ENCODE measurements at regions not wholly inside any gene's neighbourhood (a gene's known extent, or its start where the extent isn't known, plus 50 kb on each side); places are given as distances from the start of the nearest gene placed in this dataset.
"Not testable (repeated sequence)": the region's sequence is repeated elsewhere in the genome, so short reads cannot be mapped to it uniquely, and the experiment has no call there.

- no peak for DNase-seq (ENCODE audit: low read depth)
These were observed 97.0 kb upstream of the SMARCA2 start for GRCh38 chr9:1918108-1918507.

DNA sequence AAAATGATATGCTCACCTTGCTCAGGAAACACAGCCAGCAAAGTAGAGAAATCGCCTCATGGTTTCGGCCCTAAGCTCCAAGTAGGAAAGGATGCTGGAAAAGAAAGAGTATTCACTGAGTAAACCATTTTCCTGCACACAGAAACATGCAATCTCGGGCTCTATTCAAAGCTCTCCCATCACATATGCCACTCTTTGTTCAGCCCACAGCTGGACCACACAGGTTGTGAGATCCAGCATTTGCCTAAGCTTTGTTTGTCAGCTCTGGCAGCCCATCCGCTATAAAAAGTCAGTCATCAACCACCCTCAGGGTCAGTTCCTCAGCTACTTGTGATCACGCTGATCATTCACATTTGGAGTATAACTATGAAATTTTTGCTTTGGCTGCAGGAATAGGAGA is 96.5 kb upstream of the SMARCA2 start:
- no peak for DNase-seq (ENCODE audit: low read depth)

GRCh38 chr9:1919229-1919628 is 95.9 kb upstream of the SMARCA2 start:
- no peak for DNase-seq (ENCODE audit: low read depth)

DNA sequence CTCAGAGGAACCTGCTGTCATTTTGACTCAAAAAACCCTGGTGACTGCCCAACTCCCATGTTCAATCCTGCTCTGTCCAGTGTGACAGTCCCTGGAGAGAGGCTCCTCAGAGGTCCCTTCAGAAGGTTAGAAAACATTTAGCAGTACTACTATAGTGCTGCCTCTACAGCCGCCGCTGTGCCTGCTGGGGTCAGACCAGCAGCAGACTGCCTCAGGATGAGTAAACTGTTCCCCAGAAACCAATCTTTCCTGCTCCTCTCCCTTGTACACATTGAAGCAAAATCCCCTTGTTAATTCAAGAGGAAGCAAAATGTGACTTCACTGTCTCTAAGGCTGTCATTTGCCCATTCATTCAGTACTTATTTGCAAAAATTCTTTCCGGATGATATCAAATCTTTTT is 94.8 kb upstream of the SMARCA2 start:
- DNase-seq (ENCODE audit: low read depth) = no peak

DNA sequence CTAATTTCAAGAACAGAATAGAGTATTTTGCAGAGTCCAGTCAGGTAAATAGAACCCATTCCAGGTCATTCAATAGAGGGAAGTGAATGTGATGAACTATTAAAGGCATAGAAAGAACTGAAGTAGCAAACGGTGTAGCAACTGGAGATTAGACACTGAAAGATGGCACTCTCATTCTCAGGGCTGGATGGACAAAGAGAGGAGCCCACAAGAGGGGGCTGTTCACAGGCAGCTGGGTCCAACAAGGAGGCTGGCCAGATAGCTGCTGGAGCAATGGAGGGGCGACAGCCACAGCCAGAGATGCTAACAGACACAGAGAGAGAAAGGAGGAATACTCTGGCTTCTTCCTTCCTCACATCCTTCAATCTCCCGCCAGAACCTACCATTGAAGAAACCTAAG is 93.1 kb upstream of the SMARCA2 start:
- no peak for DNase-seq (ENCODE audit: low read depth)

GRCh38 chr9:1927546-1927945 is 87.6 kb upstream of the SMARCA2 start:
- DNase-seq (ENCODE audit: low read depth) = no peak

DNA sequence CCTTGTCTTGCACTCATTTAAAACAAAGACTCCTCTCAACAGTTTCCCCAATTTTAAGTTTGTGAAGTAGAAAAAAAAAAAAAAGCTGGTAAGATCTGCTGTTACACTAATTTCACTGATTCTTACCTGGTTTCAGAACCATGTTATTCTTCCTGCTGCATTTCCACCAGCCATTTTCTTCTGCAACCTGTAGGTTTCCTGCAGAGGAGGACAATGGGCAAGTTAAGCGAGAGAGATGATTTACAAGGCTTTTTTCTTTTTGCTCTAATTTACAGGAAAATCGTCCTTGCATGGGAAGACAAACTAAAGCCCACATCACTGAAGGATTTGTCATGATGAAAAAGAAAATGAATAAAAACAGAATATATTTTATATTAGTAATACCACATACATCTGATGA is 86.0 kb upstream of the SMARCA2 start:
- no peak for DNase-seq (ENCODE audit: low read depth)

- no peak for DNase-seq (ENCODE audit: low read depth)
These were observed 85.4 kb upstream of the SMARCA2 start for GRCh38 chr9:1929722-1930244.

- DNase-seq (ENCODE audit: low read depth) = not testable (repeated sequence)
These were observed 84.9 kb upstream of the SMARCA2 start for GRCh38 chr9:1930245-1930736.

GRCh38 chr9:1938135-1938534 is 77.0 kb upstream of the SMARCA2 start:
- no peak for DNase-seq (ENCODE audit: low read depth)

GRCh38 chr9:1938675-1939170 is 76.4 kb upstream of the SMARCA2 start:
- no peak for DNase-seq (ENCODE audit: low read depth)

DNA sequence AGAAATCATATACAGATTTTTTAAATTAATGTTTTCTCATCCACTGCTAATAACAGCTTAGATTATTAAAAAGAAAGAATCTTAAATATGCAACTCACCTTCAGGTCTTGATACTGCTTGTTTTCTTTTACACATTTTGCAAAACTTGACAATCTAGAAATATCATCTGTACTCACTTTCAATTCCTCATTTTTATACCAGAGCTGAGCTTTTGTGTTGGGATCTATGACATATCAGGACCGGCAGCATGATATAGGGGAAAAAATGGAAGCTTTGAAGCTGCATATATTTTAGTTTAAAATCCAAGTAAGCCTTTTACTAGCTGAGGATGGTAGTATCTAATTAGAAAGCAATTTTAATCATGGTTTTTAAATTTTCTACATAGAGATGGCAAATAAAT is 75.7 kb upstream of the SMARCA2 start:
- no peak for DNase-seq (ENCODE audit: low read depth)

DNA sequence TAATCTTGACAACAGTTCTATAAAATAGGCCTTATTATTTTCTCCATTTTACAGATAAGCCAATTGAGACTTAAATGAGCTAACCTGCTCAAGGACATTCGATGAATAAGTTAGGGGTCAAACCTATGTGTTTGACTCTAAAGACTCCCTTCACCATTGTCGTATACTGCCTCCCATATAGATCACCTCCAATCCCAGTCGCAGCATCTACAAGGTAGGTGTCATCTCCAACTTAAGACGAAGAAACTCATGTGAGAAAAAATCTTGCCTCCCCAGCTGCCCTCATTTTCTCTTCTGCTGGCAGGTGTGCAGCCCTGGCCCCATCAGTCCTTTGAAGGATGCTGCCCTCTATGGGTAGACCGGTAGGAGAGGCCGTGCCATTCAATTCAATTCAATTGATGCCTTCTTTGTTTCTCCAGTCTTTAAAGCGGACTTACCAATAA is 75.2 kb upstream of the SMARCA2 start:
- DNase-seq (ENCODE audit: low read depth) = no peak

DNA sequence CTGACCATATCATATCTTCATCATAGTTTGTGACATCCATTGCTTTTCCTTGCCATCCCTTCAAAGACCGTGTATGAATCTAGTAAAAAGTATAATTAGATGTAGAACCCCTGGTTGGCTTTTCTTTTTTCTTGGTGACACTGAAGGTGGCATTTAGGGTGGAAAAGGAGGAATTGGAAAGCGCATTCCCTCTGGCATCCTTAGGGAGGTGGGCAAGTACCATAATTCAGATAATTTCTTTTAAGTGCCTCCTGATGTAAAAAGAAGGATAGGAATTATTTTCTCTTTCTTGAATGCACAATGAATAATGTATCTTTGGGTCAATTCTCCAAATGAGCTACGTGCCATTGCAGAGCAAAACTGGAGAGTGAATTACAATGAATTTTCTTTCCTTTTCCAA is 73.2 kb upstream of the SMARCA2 start:
- DNase-seq (ENCODE audit: low read depth) = no peak

DNA sequence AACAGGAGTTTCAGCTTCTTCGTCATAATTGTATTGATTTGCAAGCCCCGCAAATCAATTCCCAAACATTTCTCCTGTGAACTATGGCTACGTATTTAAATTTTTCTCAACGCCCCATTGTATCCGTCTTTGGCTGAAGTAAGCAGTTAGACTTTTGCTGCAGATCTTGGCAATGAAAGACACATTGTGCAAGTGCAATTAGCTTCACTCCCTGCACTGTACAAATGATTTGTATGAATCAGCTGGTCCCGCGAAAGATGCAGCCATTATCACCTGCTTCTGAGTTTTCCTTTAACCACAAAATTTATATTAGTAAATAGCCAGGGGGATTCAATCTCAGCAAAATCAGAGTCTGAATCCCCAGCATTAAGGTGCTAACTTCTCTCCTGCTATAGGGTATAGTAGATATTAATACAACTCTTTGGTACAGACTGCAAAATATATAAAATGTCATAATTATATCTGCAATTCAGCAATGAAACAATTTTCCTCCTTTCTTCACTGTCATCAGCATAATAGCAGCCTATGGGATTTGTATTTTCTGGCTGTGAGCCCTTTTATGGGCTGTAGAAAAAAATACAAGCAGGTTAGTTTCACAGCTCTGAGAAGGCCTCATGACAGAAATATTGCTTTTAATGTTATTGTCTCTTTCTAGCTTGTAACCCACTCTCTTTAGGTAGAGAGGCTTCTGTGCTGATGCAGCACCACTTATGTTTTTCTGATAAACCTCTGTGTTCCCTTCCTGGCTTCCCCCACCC is 68.4 kb upstream of the SMARCA2 start:
- no peak for DNase-seq (ENCODE audit: low read depth)

GRCh38 chr9:1947438-1947837 is 67.7 kb upstream of the SMARCA2 start:
- DNase-seq (ENCODE audit: low read depth) = no peak

DNA sequence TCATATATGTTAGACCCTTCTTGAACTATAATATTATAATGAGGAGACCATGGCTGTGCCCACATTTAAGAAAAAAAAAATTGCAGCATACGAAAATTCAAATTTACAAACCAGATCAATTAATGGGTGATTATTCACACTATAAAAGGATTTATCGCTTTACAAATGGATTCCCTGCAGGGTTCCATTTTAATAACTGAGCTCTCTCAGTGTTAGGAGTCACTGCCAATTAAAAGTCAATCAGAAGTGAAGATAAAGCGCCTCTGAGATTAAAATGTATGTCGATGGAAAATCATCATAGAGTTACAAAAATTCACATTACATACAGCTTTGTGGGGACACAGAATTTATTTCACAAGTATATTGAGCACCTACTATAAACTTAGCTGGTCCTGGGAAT is 66.6 kb upstream of the SMARCA2 start:
- DNase-seq (ENCODE audit: low read depth) = no peak

DNA sequence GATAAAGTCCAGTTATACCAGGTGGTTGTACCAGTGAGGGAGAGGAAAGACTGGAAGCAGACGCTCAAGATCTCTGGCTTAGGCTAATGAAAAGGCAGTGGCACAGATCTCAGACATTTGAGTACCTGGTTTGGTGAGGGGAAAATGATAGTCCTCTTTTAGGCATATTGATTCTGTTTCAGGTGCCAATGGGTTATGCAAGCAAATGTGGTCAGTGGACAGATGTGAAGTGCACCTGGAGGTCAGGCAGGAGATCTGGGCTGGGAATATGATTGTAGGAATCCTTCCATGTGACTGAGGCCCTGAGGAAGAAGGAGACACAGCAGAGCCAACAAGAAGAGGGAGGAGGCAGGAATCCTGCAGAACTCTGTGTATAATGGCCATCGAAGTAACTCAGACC is 63.7 kb upstream of the SMARCA2 start:
- DNase-seq (ENCODE audit: low read depth) = no peak

- no peak for DNase-seq (ENCODE audit: low read depth)
These were observed 63.1 kb upstream of the SMARCA2 start for GRCh38 chr9:1952001-1952400.

DNA sequence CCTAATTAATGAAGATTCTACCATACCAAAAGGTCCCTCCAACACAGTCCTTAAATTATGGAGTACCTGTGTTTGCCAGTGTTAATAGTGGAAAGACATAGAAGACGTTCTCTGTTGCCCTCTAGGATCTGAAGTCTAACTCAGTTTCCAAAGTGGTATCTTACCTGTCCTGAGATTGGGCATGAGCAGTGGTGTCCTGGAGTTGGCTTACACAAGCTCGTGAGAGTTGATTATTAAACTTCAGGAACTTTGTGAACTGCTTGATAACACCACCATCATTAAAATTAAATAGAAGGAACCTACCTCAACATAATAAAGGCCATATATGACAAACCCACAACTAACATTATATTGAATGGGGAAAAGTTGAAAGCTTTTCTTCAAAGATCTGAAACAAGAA is 60.9 kb upstream of the SMARCA2 start:
- DNase-seq (ENCODE audit: low read depth) = no peak

DNA sequence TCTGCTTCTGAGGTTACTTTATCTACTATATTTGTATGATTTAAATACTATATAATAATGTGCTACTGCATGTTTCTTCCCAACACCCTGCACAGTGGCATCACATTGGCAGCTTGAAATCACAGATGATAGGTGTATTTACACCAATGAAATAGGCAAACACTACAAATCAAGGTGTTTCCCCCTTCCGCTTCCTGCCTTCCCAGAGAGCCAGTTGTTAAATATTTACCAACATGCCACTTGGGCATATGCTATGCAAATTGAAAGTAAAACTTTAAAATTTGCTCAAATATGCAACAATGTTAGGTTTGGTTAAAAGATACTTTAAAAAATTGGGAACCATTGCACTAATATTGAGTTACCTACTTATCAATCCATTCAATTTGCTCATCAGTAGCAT is 58.2 kb upstream of the SMARCA2 start:
- no peak for DNase-seq (ENCODE audit: low read depth)

DNA sequence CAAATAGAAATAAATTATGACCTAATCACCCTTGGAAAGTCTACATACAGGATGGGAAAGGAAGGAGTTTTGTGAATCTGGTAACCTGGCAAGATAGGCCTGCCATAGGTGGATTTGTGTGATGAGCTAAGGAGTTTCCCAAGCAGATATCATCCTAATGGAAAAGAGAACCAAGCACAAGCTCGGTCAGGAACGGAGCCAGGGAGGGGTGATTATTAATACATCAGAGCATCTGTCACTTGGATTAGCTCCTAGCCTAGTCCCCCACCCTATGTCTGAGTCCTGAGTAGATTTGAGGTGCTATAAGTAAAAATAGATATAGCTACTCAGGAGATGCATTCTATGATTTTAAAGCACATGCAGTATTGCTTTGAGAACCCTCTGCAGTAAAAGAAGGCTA is 57.3 kb upstream of the SMARCA2 start:
- no peak for DNase-seq (ENCODE audit: low read depth)

DNA sequence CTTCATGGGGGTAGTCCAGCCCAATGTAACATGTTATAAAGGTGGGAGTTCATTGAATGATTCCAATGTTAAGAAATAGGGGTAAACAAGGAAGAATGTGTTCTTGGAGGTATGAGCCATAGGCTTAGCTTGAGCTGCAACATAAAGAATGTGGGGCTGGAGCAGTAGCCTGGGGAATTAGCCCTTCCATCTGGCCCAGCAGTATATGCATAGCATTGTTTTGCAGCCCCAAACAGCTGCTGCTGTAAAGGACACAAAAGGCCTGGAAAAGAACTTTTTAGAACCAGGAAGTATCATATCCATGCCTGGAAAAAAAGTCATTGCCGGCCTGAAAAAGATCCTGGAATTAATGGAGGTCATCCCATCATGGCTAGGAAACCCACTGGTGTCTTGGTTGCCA is 55.8 kb upstream of the SMARCA2 start:
- DNase-seq (ENCODE audit: low read depth) = no peak

All from RPMI7951 (cell line).